Cardiac fibroblast (primary cell): ENCODE measurements at regions not wholly inside any gene's neighbourhood (a gene's known extent, or its start where the extent isn't known, plus 50 kb on each side); places are given as distances from the start of the nearest gene placed in this dataset.

Source experiments
- DNase-seq, 2 donors: peaks; one replicate each; pipeline versions ENCODE4 v3.0.0 to v3.0.0-alpha.2; 2010; ENCODE audit warnings: low read depth in 2 of 2
- H3K4me3 ChIP-seq, 2 donors: replicated peaks in 1 of 2; 1 replicate in 1 of 2; 2 replicates in 1 of 2; pipeline ENCODE4 v1.5.1; 2011; ENCODE audit warnings: low read depth in 2 of 2, low read length in 2 of 2, mild to moderate bottlenecking in 2 of 2, moderate library complexity in 1 of 2
- CTCF ChIP-seq: IDR thresholded peaks from one replicate; pipeline ENCODE4 v1.5.1; 2011; ENCODE audit warnings: low read depth, mild to moderate bottlenecking, low read length, inconsistent platforms

- no peak overlapping the region for H3K4me3 ChIP-seq
- no peak for TF ChIP-seq CTCF
- DNase-seq = no peak
These were observed 209.6 kb upstream of the DDI1 start for GRCh38 chr11:103826856-103827255.

- DNase-seq = no peak
- no peak for TF ChIP-seq CTCF
- no peak overlapping the region for H3K4me3 ChIP-seq
These were observed 206.8 kb upstream of the DDI1 start for GRCh38 chr11:103829596-103829995.

GRCh38 chr11:103830205-103830604 is 206.2 kb upstream of the DDI1 start:
- H3K4me3 ChIP-seq = no peak overlapping the region
- TF ChIP-seq CTCF = no peak
- DNase-seq = no peak

GRCh38 chr11:103832762-103833161 is 203.7 kb upstream of the DDI1 start:
- no peak for TF ChIP-seq CTCF
- peak in 1 of 2 donors; percentile 14 for DNase-seq
- no peak overlapping the region for H3K4me3 ChIP-seq

GRCh38 chr11:103842191-103842590 is 194.2 kb upstream of the DDI1 start:
- peak in 1 of 2 donors; percentile 76 for DNase-seq
- no peak overlapping the region for H3K4me3 ChIP-seq
- TF ChIP-seq CTCF = no peak

GRCh38 chr11:103842795-103843194 is 193.6 kb upstream of the DDI1 start:
- DNase-seq = peak; percentile 30 to 72
- H3K4me3 ChIP-seq = no peak overlapping the region
- no peak for TF ChIP-seq CTCF

GRCh38 chr11:103844327-103845215 is 191.9 kb upstream of the DDI1 start:
- no peak for DNase-seq
- no peak overlapping the region for H3K4me3 ChIP-seq
- no peak for TF ChIP-seq CTCF
